GM19324 (cell line): ENCODE measurements at regions not wholly inside any gene's neighbourhood (a gene's known extent, or its start where the extent isn't known, plus 50 kb on each side); places are given as distances from the start of the nearest gene placed in this dataset.

Experiments used
- ATAC-seq: cut with Tn5 transposase; IDR thresholded peaks from one replicate; pipeline ENCODE4 v1.9.1; 2021; ENCODE audit warnings: mild to moderate bottlenecking, moderate library complexity; ENCODE audit not compliant: unreplicated experiment, low FRiP score

GRCh38 chr1:58888833-58889232 is 105.0 kb upstream of the JUN start:
- no peak for ATAC-seq

- no peak for ATAC-seq
Measured at GRCh38 chr1:58890113-58890512, 106.3 kb upstream of the JUN start.

GRCh38 chr1:58890609-58891008 is 106.8 kb upstream of the JUN start:
- no peak for ATAC-seq

GRCh38 chr1:58891347-58891746 is 107.5 kb upstream of the JUN start:
- no peak for ATAC-seq

- no peak for ATAC-seq
Measured at GRCh38 chr1:58893257-58893869, 109.5 kb upstream of the JUN start.

- no peak for ATAC-seq
Measured at GRCh38 chr1:58895082-58895481, 111.2 kb upstream of the JUN start.

GRCh38 chr1:58895559-58896145 is 111.8 kb upstream of the JUN start:
- ATAC-seq: no peak

GRCh38 chr1:58896246-58897183 is 112.7 kb upstream of the JUN start:
- no peak for ATAC-seq

GRCh38 chr1:58898739-58899586 is 115.1 kb upstream of the JUN start:
- no peak for ATAC-seq

GRCh38 chr1:58899587-58900271 is 115.9 kb upstream of the JUN start:
- no peak for ATAC-seq

GRCh38 chr1:58900396-58900795 is 116.5 kb upstream of the JUN start:
- no peak for ATAC-seq

GRCh38 chr1:58901008-58901407 is 117.2 kb upstream of the JUN start:
- no peak for ATAC-seq

- ATAC-seq: no peak
Measured at GRCh38 chr1:58902830-58903513, 119.1 kb upstream of the JUN start.

- peak; percentile 94 for ATAC-seq
Measured at GRCh38 chr1:58903514-58904298, 119.9 kb upstream of the JUN start.

- ATAC-seq: no peak
Measured at GRCh38 chr1:58904299-58905125, 120.7 kb upstream of the JUN start.

- ATAC-seq: no peak
Measured at GRCh38 chr1:58905126-58905490, 121.3 kb upstream of the JUN start.

- no peak for ATAC-seq
Measured at GRCh38 chr1:58905628-58906221, 121.9 kb upstream of the JUN start.

GRCh38 chr1:58907398-58907797 is 123.6 kb upstream of the JUN start:
- no peak for ATAC-seq
